ENCODE measurements at regions not wholly inside any gene's neighbourhood (a gene's known extent, or its start where the extent isn't known, plus 50 kb on each side); places are given as distances from the start of the nearest gene placed in this dataset.

- H3K4me2 ChIP-seq (ENCODE audit: low read depth, low read length): no peak overlapping the region
- no peaks in the 10 kb centered on the region; the same call in 1 of the 2 replicates for H3K36me3 ChIP-seq (replicated peaks; ENCODE audit: insufficient read depth, low read length)
- H3K9me2 ChIP-seq (replicated peaks; ENCODE audit: insufficient read depth, low read length): no peaks in the 10 kb centered on the region
- H3K27me3 ChIP-seq (replicated peaks; ENCODE audit: insufficient read depth, low read length): no peaks in the 10 kb centered on the region
- H3K27ac ChIP-seq (ENCODE audit: low read length): no peak overlapping the region
- no peaks in the 10 kb centered on the region for H4K20me1 ChIP-seq (ENCODE audit: insufficient read depth, low read length)
- H3K9me3 ChIP-seq (replicated peaks; ENCODE audit: insufficient read depth, low read length): no peaks in the 10 kb centered on the region
- H3K4me1 ChIP-seq (ENCODE audit: low read length): no peaks in the 10 kb centered on the region
- no peak overlapping the region for H2AFZ ChIP-seq (ENCODE audit: low read length)
- no peaks in the 10 kb centered on the region for H3F3A ChIP-seq (ENCODE audit: insufficient read depth, low read length)
- no peak overlapping the region for H3K9ac ChIP-seq (ENCODE audit: low read length)
- no peak for TF ChIP-seq EZH2phosphoT487 (IDR thresholded peaks at IDR 0.05; ENCODE audit: low read length)
- no peak for TF ChIP-seq EZH2 (optimal IDR thresholded peaks at IDR 0.05; ENCODE audit: low read depth, low read length)
- no peak for TF ChIP-seq CTCF (IDR thresholded peaks at IDR 0.05; ENCODE audit: low read length)
- H3K79me2 ChIP-seq (ENCODE audit: low read length): no peaks in the 10 kb centered on the region
- no peak overlapping the region for H3K4me3 ChIP-seq (ENCODE audit: low read length)
- DNase-seq: no peak
Observed at GRCh38 chr15:47383801-47384200, 333.5 kb upstream of the SEMA6D start.

GRCh38 chr15:47384341-47384740 is 333.0 kb upstream of the SEMA6D start:
- H3K27me3 ChIP-seq (replicated peaks; ENCODE audit: insufficient read depth, low read length): no peaks in the 10 kb centered on the region
- no peak overlapping the region for H3K4me2 ChIP-seq (ENCODE audit: low read depth, low read length)
- no peak for TF ChIP-seq CTCF (IDR thresholded peaks at IDR 0.05; ENCODE audit: low read length)
- TF ChIP-seq EZH2 (optimal IDR thresholded peaks at IDR 0.05; ENCODE audit: low read depth, low read length): no peak
- no peak for TF ChIP-seq EZH2phosphoT487 (IDR thresholded peaks at IDR 0.05; ENCODE audit: low read length)
- H3K9me2 ChIP-seq (replicated peaks; ENCODE audit: insufficient read depth, low read length): no peaks in the 10 kb centered on the region
- no peaks in the 10 kb centered on the region for H4K20me1 ChIP-seq (ENCODE audit: insufficient read depth, low read length)
- no peak overlapping the region for H3K27ac ChIP-seq (ENCODE audit: low read length)
- no peak for DNase-seq
- H3K79me2 ChIP-seq (ENCODE audit: low read length): no peaks in the 10 kb centered on the region
- no peak overlapping the region for H3K9ac ChIP-seq (ENCODE audit: low read length)
- H2AFZ ChIP-seq (ENCODE audit: low read length): no peak overlapping the region
- H3K4me1 ChIP-seq (ENCODE audit: low read length): no peaks in the 10 kb centered on the region
- no peaks in the 10 kb centered on the region; the same call in 1 of the 2 replicates for H3K36me3 ChIP-seq (replicated peaks; ENCODE audit: insufficient read depth, low read length)
- H3K4me3 ChIP-seq (ENCODE audit: low read length): no peak overlapping the region
- H3F3A ChIP-seq (ENCODE audit: insufficient read depth, low read length): no peaks in the 10 kb centered on the region
- no peaks in the 10 kb centered on the region for H3K9me3 ChIP-seq (replicated peaks; ENCODE audit: insufficient read depth, low read length)

GRCh38 chr15:47384776-47385175 is 332.5 kb upstream of the SEMA6D start:
- Histone ChIP-seq H3K4me1 (ENCODE audit: low read length) (no peaks in the 10 kb centered on the region), H3K4me2 (ENCODE audit: low read depth, low read length) (no peak overlapping the region), H4K20me1 (ENCODE audit: insufficient read depth, low read length) (no peaks in the 10 kb centered on the region), H2AFZ (ENCODE audit: low read length) (no peak overlapping the region), H3K4me3 (ENCODE audit: low read length) (no peak overlapping the region), H3K79me2 (ENCODE audit: low read length) (no peaks in the 10 kb centered on the region), H3K9ac (ENCODE audit: low read length) (no peak overlapping the region), H3K36me3 (replicated peaks; ENCODE audit: insufficient read depth, low read length) (no peaks in the 10 kb centered on the region; the same call in 1 of the 2 replicates), H3K9me3 (replicated peaks; ENCODE audit: insufficient read depth, low read length) (no peaks in the 10 kb centered on the region), H3K27ac (ENCODE audit: low read length) (no peak overlapping the region), H3K27me3 (replicated peaks; ENCODE audit: insufficient read depth, low read length) (no peaks in the 10 kb centered on the region), H3K9me2 (replicated peaks; ENCODE audit: insufficient read depth, low read length) (no peaks in the 10 kb centered on the region), H3F3A (ENCODE audit: insufficient read depth, low read length) (no peaks in the 10 kb centered on the region)
- no peak for DNase-seq
- TF ChIP-seq EZH2 (optimal IDR thresholded peaks at IDR 0.05; ENCODE audit: low read depth, low read length) (no peak), CTCF (IDR thresholded peaks at IDR 0.05; ENCODE audit: low read length) (no peak), EZH2phosphoT487 (IDR thresholded peaks at IDR 0.05; ENCODE audit: low read length) (no peak)

All from MM.1S (cell line).